Spleen (tissue), 7 donors: ENCODE measurements at regions not wholly inside any gene's neighbourhood (a gene's known extent, or its start where the extent isn't known, plus 50 kb on each side); places are given as distances from the start of the nearest gene placed in this dataset.

ENCODE experiments used
- CTCF ChIP-seq, 11 experiments: fragments of 200-600 bp in 7 of 11; fragments of 450-650 bp in 4 of 11; sonication (generic) in 4 of 11; IDR thresholded peaks in 8 of 11; conservative IDR thresholded peaks in 3 of 11; 1 replicate in 7 of 11; 2 replicates in 4 of 11; pipeline versions ENCODE4 v1.4.0 to v1.8.0; 2016 to 2021; ENCODE audit warnings: antibody characterized with exemption in 11 of 11, inconsistent platforms in 4 of 11, mild to moderate bottlenecking in 1 of 11
- POLR2AphosphoS5 ChIP-seq, 3 donors: sonication (generic); formaldehyde crosslinking; IDR thresholded peaks; one replicate each; pipeline ENCODE4 v1.5.1; 2017; ENCODE audit warnings: antibody characterized with exemption in 3 of 3
- donor health status: DM: no; HTN: no; CAD: no; lungs with moderate emphysema.
- donor health status: DM: no; HTN: no; CAD: no.
- donor health status: DM: no; HTN: no; CAD: no.

GRCh38 chr17:77303620-77304019 is 162.9 kb downstream of the SEC14L1 start:
- TF ChIP-seq CTCF (IDR thresholded peaks at IDR 0.05 in 8 of 11, conservative IDR thresholded peaks at IDR 0.05 in 3 of 11) (no peak), POLR2AphosphoS5 (IDR thresholded peaks at IDR 0.05) (no peak)
